Activated T-helper 17 cell treated with anti-CD3 and anti-CD28 coated beads, Interleukin-2, amount 50 U/mL, for 72 hours (primary cell): ENCODE measurements at regions not wholly inside any gene's neighbourhood (a gene's known extent, or its start where the extent isn't known, plus 50 kb on each side); places are given as distances from the start of the nearest gene placed in this dataset.

Experiments
- ATAC-seq: fragments of 150-1000 bp; cut with Tn5 transposase; replicated peaks from 2 replicates; pipeline ENCODE4 v1.10.0; 2021; ENCODE audit warnings: mild to moderate bottlenecking, moderate library complexity
- H3K27ac Mint-ChIP-seq: one replicate; pipeline ENCODE4 v1.8.0; 2022; ENCODE audit warnings: mixed read lengths
- H3K27me3 Mint-ChIP-seq: one replicate; pipeline ENCODE4 v1.8.0; 2022; ENCODE audit warnings: mixed read lengths
- H3K36me3 Mint-ChIP-seq: one replicate; pipeline ENCODE4 v1.8.0; 2022; ENCODE audit warnings: low read depth, mild to moderate bottlenecking, mixed read lengths
- H3K4me1 Mint-ChIP-seq: one replicate; pipeline ENCODE4 v1.8.0; 2022; ENCODE audit warnings: mixed read lengths
- H3K4me3 Mint-ChIP-seq: one replicate; pipeline ENCODE4 v1.8.0; 2022; ENCODE audit warnings: mild to moderate bottlenecking, mixed read lengths
- H3K9me3 Mint-ChIP-seq: one replicate; pipeline ENCODE4 v1.8.0; 2022; ENCODE audit warnings: mixed read lengths

DNA sequence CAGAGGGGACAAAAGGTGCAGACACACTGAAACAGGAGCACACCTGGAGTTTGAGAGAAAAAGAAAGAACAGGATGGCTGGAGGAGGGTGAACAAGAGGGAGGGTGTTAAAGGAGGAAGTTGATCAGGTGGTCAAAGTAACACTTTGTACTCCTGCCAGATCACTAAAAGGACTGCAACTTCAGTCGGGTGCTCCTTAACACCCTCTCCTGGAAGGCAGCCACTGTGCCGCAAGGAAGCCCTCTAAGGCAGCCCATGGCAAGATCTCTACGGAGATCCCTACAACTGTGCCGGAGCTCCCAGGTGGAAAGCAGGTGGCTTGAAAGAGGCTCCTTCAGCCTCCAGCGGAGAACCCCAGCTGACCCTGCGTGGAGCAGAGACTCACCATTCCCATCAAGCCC is 124.4 kb upstream of the MSX2 start:
- peaks cover 13% of the 10 kb centered on the region for H3K27me3 Mint-ChIP-seq
- H3K4me3 Mint-ChIP-seq = no peak overlapping the region
- no peaks in the 10 kb centered on the region for H3K9me3 Mint-ChIP-seq
- no peaks in the 10 kb centered on the region for H3K36me3 Mint-ChIP-seq
- no peaks in the 10 kb centered on the region for H3K4me1 Mint-ChIP-seq
- no peak for ATAC-seq
- H3K27ac Mint-ChIP-seq = no peak overlapping the region

- no peaks in the 10 kb centered on the region for H3K4me1 Mint-ChIP-seq
- H3K9me3 Mint-ChIP-seq = no peaks in the 10 kb centered on the region
- H3K36me3 Mint-ChIP-seq = no peaks in the 10 kb centered on the region
- no peak overlapping the region for H3K27ac Mint-ChIP-seq
- ATAC-seq = no peak
- H3K4me3 Mint-ChIP-seq = no peak overlapping the region
- peaks cover 14% of the 10 kb centered on the region for H3K27me3 Mint-ChIP-seq
These were observed 122.4 kb upstream of the MSX2 start for GRCh38 chr5:174601946-174602345.

DNA sequence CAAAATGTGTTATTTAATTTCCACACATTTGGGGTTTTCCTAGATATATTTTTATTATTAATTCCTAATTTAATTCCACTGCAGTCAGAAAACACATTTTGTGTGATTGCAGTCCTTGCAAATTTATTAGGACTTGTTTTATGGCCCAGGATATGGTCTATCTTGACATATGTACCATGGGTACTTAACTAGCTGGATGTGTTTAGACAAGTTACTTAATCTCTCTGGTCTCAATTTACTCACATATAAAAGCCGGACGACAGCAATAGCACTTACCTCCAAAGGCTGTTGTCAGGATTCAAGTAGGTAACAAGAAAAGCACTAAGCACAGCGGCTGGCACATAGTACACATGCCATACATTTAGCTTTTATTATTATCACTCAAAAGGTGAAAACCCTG is 118.2 kb upstream of the MSX2 start:
- H3K9me3 Mint-ChIP-seq = no peaks in the 10 kb centered on the region
- no peak overlapping the region for H3K4me3 Mint-ChIP-seq
- H3K4me1 Mint-ChIP-seq = no peaks in the 10 kb centered on the region
- no peaks in the 10 kb centered on the region for H3K36me3 Mint-ChIP-seq
- no peak overlapping the region for H3K27ac Mint-ChIP-seq
- peaks cover 9% of the 10 kb centered on the region for H3K27me3 Mint-ChIP-seq
- ATAC-seq = no peak

GRCh38 chr5:174606646-174607045 is 117.7 kb upstream of the MSX2 start:
- H3K4me3 Mint-ChIP-seq = no peak overlapping the region
- no peak for ATAC-seq
- H3K9me3 Mint-ChIP-seq = no peaks in the 10 kb centered on the region
- no peaks in the 10 kb centered on the region for H3K4me1 Mint-ChIP-seq
- peaks cover 9% of the 10 kb centered on the region for H3K27me3 Mint-ChIP-seq
- H3K27ac Mint-ChIP-seq = no peak overlapping the region
- no peaks in the 10 kb centered on the region for H3K36me3 Mint-ChIP-seq

GRCh38 chr5:174607205-174607604 is 117.2 kb upstream of the MSX2 start:
- Mint-ChIP-seq H3K4me1 (no peaks in the 10 kb centered on the region), H3K27me3 (peaks cover 9% of the 10 kb centered on the region), H3K4me3 (no peak overlapping the region), H3K36me3 (no peaks in the 10 kb centered on the region), H3K27ac (no peak overlapping the region), H3K9me3 (no peaks in the 10 kb centered on the region)
- no peak for ATAC-seq

DNA sequence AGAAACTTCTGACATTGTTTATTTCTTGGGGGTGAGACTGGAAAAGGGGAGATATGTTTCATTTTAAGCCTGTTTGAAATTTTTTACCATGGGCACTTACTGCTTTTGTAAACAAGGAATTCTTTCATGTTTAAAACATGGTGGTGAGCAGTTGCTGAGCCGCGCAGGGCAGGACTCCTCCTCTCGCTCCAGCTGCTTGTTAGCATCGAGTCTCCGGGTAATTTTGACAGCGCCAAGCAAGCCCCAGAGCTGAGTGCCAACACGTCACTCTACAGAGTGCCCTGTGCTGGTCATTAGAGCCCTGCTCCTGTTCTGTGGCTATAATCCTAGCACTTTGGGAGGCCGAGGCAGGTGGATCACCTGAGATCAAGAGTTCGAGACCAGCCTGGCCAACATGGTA is 116.5 kb upstream of the MSX2 start:
- Mint-ChIP-seq H3K4me3 (no peak overlapping the region), H3K27ac (no peak overlapping the region), H3K9me3 (no peaks in the 10 kb centered on the region), H3K27me3 (peaks cover 9% of the 10 kb centered on the region), H3K4me1 (no peaks in the 10 kb centered on the region), H3K36me3 (no peaks in the 10 kb centered on the region)
- ATAC-seq = no peak

GRCh38 chr5:174608631-174609097 is 115.7 kb upstream of the MSX2 start:
- ATAC-seq = no peak
- no peak overlapping the region for H3K27ac Mint-ChIP-seq
- H3K9me3 Mint-ChIP-seq = no peaks in the 10 kb centered on the region
- no peaks in the 10 kb centered on the region for H3K4me1 Mint-ChIP-seq
- no peak overlapping the region for H3K4me3 Mint-ChIP-seq
- peaks cover 9% of the 10 kb centered on the region for H3K27me3 Mint-ChIP-seq
- H3K36me3 Mint-ChIP-seq = no peaks in the 10 kb centered on the region

DNA sequence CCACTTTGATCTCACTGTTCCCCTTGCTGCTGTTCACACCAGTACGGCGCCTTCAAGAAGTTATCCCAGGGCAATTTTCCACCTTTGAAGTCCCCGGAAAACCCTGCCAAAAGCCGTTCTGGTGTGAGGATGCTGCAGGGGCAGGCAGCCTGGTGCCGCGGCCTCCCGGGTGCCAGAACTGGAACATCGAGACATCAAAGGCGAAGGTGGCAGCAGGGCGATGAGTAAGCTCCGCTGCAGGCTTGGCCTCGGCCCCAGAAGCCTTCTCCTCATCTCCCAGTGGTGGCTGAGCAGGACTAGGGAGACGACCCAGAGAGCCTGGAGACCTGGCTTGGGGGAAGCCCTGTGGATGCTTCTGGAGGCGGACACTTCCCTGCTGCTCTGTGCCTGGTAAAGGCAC is 115.3 kb upstream of the MSX2 start:
- H3K4me1 Mint-ChIP-seq = no peaks in the 10 kb centered on the region
- ATAC-seq = no peak
- H3K36me3 Mint-ChIP-seq = no peaks in the 10 kb centered on the region
- no peak overlapping the region for H3K4me3 Mint-ChIP-seq
- peaks cover 9% of the 10 kb centered on the region for H3K27me3 Mint-ChIP-seq
- H3K9me3 Mint-ChIP-seq = no peaks in the 10 kb centered on the region
- no peak overlapping the region for H3K27ac Mint-ChIP-seq

DNA sequence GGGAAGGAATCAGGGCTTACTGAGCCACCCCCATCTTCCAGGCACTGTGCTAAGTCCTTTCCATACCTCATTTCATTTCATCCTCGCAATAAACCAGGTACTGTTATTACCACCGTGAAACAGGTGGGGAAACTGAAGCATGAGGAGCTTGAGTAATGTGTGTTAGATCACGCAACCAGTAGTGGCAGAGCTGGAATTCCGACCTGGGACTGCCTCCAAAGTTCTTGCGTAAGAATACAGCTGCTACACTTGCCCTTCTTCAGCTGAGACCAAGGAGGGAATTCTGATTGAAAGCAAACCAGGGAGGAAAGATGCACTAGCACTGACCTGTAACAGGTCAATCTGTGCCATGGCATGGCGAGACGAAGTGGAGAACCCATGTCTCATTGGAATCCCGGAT is 113.4 kb upstream of the MSX2 start:
- no peak for ATAC-seq
- Mint-ChIP-seq H3K27ac (no peak overlapping the region), H3K9me3 (no peaks in the 10 kb centered on the region), H3K36me3 (no peaks in the 10 kb centered on the region), H3K4me3 (no peak overlapping the region), H3K4me1 (no peaks in the 10 kb centered on the region), H3K27me3 (peaks cover 9% of the 10 kb centered on the region)

- Mint-ChIP-seq H3K27me3 (no peaks in the 10 kb centered on the region), H3K4me1 (no peaks in the 10 kb centered on the region), H3K27ac (no peak overlapping the region), H3K9me3 (no peaks in the 10 kb centered on the region), H3K36me3 (no peaks in the 10 kb centered on the region), H3K4me3 (no peak overlapping the region)
- ATAC-seq = no peak
These were observed 111.7 kb upstream of the MSX2 start for GRCh38 chr5:174612686-174613085.

GRCh38 chr5:174614500-174615135 is 109.8 kb upstream of the MSX2 start:
- H3K9me3 Mint-ChIP-seq = no peaks in the 10 kb centered on the region
- H3K36me3 Mint-ChIP-seq = no peaks in the 10 kb centered on the region
- no peak for ATAC-seq
- H3K27ac Mint-ChIP-seq = no peak overlapping the region
- no peaks in the 10 kb centered on the region for H3K4me1 Mint-ChIP-seq
- no peak overlapping the region for H3K4me3 Mint-ChIP-seq
- H3K27me3 Mint-ChIP-seq = peaks cover 4% of the 10 kb centered on the region

DNA sequence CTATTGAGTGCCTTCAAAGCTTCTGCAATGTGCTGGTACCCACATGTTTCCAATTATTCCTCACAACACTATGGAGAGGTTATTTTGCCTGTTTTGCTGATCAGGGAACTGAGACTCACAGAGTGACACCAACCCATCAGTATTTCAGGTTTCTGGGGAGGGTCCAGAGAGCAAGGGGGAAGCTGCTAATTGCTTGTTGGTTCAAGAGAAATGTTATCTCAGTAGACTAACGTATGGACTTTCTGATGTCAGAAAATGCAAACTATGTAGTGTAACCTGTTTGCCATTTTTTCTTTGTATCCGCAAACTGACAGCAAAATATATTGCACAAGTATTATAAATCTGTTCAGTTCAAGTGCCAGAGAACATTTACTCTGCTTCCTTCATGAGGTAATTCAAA is 108.3 kb upstream of the MSX2 start:
- Mint-ChIP-seq H3K4me1 (no peaks in the 10 kb centered on the region), H3K4me3 (no peak overlapping the region)

DNA sequence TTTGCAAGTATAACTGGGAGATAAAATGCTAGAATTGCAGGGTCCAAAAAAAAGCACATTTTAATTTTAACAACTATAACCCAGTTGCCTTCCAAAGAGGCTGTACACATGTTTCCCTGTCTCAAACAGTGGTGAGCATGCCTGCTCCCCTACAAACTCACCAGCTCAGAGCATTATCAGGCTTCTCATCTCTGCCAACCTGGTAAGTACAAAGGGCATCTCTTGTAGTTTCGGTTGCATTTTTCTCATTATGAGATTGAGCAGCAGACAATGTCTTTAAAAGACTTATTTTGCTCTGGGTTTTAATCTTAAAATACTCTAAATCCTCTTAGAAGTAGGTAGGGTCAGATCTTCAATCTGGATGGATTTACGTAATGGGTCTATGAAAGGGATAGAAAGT is 107.1 kb upstream of the MSX2 start:
- no peak for ATAC-seq
- Mint-ChIP-seq H3K36me3 (no peaks in the 10 kb centered on the region), H3K4me1 (no peaks in the 10 kb centered on the region), H3K9me3 (no peaks in the 10 kb centered on the region), H3K27ac (no peak overlapping the region), H3K27me3 (peaks cover 13% of the 10 kb centered on the region), H3K4me3 (no peak overlapping the region)

More for the DNA sequence above, 108.3 kb upstream of the MSX2 start:
- H3K27me3 Mint-ChIP-seq = peaks cover 11% of the 10 kb centered on the region
- no peaks in the 10 kb centered on the region for H3K36me3 Mint-ChIP-seq
- H3K9me3 Mint-ChIP-seq = no peaks in the 10 kb centered on the region
- no peak overlapping the region for H3K27ac Mint-ChIP-seq
- ATAC-seq = no peak

DNA sequence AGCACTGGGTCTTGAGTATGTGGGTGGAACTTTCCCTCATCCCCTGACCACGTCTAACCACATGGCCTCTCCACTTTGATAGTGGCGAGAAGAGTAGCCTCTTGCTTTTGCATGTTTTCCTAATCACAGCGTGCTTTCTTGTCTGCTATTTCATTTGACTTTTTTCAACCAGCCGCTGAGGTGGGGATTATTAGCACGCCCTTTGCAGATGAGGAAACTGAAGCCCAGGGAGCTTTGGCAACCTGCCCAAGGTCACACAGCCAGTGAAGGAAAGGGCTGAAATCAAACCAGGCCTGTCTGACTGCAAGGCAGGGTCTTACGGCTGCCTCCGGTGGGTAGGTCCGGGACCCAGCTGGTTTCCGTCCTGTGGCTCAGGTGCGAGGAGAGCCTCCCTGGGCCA is 106.5 kb upstream of the MSX2 start:
- no peak for ATAC-seq
- no peaks in the 10 kb centered on the region for H3K9me3 Mint-ChIP-seq
- peaks cover 13% of the 10 kb centered on the region for H3K27me3 Mint-ChIP-seq
- no peak overlapping the region for H3K27ac Mint-ChIP-seq
- H3K36me3 Mint-ChIP-seq = no peaks in the 10 kb centered on the region
- H3K4me1 Mint-ChIP-seq = no peaks in the 10 kb centered on the region
- no peak overlapping the region for H3K4me3 Mint-ChIP-seq

DNA sequence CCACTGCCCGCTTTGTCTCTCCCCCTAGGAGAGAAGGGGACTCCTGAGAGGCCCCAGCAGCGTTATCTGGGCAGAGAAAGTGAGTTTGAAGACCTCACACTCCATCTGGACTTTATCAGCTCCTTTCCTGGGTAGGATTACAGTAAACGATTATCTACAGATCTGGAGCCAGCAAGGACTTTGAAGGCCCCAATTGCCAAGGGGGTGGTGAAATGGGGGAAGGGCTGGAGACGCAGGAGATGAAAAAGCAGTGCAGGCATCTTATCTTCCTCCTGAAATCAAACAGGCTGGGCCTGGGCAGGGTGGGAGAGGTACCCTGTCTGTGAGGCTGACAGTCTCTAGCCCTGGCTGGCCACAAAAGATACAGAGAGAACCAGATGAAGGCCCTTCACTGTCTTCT is 105.8 kb upstream of the MSX2 start:
- H3K4me3 Mint-ChIP-seq = no peak overlapping the region
- ATAC-seq = no peak
- H3K36me3 Mint-ChIP-seq = no peaks in the 10 kb centered on the region
- H3K27me3 Mint-ChIP-seq = peaks cover 13% of the 10 kb centered on the region
- no peak overlapping the region for H3K27ac Mint-ChIP-seq
- H3K4me1 Mint-ChIP-seq = no peaks in the 10 kb centered on the region
- H3K9me3 Mint-ChIP-seq = no peaks in the 10 kb centered on the region

DNA sequence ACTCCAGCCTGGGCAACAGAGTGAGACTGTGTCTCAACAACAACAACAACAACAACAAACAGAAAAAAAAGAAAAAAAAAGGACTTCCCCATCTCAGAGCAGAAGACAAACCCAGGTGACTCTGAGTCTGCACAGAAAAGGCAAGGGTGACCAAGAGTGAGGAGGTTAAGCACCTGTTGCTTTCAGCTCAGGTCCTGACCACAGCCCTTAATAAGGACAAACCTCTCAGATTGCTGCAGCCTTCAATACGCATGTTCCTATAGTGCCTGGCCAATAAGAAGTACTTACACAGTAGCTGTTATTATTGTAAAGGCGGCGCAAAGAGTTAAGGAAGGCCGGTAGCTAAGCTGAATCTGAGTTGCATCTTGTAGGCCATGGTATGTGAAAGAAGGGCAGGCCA is 102.3 kb upstream of the MSX2 start:
- ATAC-seq = no peak
- Mint-ChIP-seq H3K4me3 (no peak overlapping the region), H3K27me3 (peaks cover 13% of the 10 kb centered on the region)

More for the DNA sequence above, 102.3 kb upstream of the MSX2 start:
- Mint-ChIP-seq H3K27ac (no peak overlapping the region), H3K36me3 (no peaks in the 10 kb centered on the region), H3K4me1 (no peaks in the 10 kb centered on the region), H3K9me3 (no peaks in the 10 kb centered on the region)
